ENCODE measurements at regions not wholly inside any gene's neighbourhood (a gene's known extent, or its start where the extent isn't known, plus 50 kb on each side); places are given as distances from the start of the nearest gene placed in this dataset.

- DNase-seq (ENCODE audit: low read depth): no peak
Observed at GRCh38 chr18:34637094-34637801, 72.8 kb upstream of the DTNA start.

GRCh38 chr18:34639687-34640086 lies 70.4 kb upstream of the DTNA start:
- no peak for DNase-seq (ENCODE audit: low read depth)

GRCh38 chr18:34640276-34640675 lies 69.8 kb upstream of the DTNA start:
- DNase-seq (ENCODE audit: low read depth): no peak

GRCh38 chr18:34643989-34644388 lies 66.1 kb upstream of the DTNA start:
- DNase-seq (ENCODE audit: low read depth): no peak

GRCh38 chr18:34647251-34647650 lies 62.8 kb upstream of the DTNA start:
- DNase-seq (ENCODE audit: low read depth): peak; percentile 15

- DNase-seq (ENCODE audit: low read depth): no peak
Observed at GRCh38 chr18:34648269-34648985, 61.7 kb upstream of the DTNA start.

GRCh38 chr18:34649080-34649479 lies 61.0 kb upstream of the DTNA start:
- DNase-seq (ENCODE audit: low read depth): no peak

- DNase-seq (ENCODE audit: low read depth): peak; percentile 61
Observed at GRCh38 chr18:34650121-34650545, 60.0 kb upstream of the DTNA start.

GRCh38 chr18:34651586-34652369 lies 58.3 kb upstream of the DTNA start:
- peak; percentile 72 for DNase-seq (ENCODE audit: low read depth)

GRCh38 chr18:34655131-34655530 lies 55.0 kb upstream of the DTNA start:
- DNase-seq (ENCODE audit: low read depth): no peak

- DNase-seq (ENCODE audit: low read depth): no peak
Observed at GRCh38 chr18:34657860-34658500, 52.1 kb upstream of the DTNA start.

GRCh38 chr18:34659579-34660517 lies 50.2 kb upstream of the DTNA start:
- peak; percentile 90 for DNase-seq (ENCODE audit: low read depth)

Data from HT1080 (cell line).